GM20431 (cell line): ENCODE measurements at regions not wholly inside any gene's neighbourhood (a gene's known extent, or its start where the extent isn't known, plus 50 kb on each side); places are given as distances from the start of the nearest gene placed in this dataset.

Source experiments
- in situ Hi-C: fragments of 300-500 bp; cut with MseI, MboI; formaldehyde crosslinking; loops from one replicate; pipeline ENCODE4 v1.15.0; 2020; ENCODE audit warnings: low sequenced_read_pairs; ENCODE audit not compliant: unreplicated experiment

GRCh38 chr20:41892031-41892430, 273.9 kb upstream of the CHD6 start:
- in situ Hi-C loops = no loop called here

DNA sequence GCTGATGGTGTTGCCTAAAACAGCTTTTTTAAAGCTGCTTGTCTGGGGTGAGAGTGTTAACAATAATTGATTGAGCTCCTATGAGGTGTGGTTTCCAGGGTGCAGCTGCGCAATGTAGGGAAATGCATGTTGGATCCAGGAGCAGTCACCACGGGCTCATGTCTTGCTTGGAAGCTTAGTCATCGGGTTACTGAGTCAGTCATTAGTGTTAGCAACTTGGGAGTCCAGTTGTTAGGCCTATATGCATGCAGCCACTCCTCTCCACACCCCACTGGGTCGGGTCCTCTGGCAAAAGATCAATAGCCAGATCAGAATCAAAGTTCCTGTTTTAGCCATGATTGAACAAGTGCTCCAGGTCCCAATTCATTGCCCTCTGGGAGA, 271.7 kb upstream of the CHD6 start:
- in situ Hi-C loops = no loop called here

DNA sequence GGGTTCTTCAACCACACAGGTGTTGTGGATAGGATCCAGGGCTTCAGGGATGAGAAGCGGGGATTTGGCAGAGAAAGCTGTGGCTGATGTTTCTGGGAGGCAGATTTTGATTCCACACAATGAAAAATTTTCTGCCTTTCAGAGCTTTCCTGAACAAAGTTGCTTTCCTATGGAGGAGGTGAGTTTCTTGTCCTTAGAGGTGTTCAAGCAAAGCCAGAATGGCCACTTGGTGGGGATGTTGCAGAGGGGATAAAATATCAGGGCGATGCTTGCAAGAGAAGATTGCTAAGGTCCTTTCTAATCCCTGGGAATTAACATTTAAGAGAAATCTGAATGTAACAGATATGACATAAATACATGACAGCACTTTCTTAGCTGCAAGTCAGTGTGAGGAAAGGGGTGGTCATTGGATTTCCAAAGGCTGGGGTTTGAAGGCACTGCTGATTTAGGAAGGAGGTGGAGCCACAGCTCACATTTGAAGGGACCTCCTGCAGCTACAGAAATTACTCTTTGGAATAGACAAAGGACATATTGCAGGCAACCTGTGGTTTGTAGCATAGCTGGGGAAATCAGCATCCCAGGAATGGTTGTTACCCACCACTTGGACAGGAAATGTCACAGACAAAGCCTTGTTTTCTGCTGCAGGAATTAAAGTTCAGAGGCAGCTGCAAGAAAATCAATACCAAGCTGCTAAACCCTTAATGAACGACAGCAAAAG, 271.1 kb upstream of the CHD6 start:
- in situ Hi-C loops = no loop called here

DNA sequence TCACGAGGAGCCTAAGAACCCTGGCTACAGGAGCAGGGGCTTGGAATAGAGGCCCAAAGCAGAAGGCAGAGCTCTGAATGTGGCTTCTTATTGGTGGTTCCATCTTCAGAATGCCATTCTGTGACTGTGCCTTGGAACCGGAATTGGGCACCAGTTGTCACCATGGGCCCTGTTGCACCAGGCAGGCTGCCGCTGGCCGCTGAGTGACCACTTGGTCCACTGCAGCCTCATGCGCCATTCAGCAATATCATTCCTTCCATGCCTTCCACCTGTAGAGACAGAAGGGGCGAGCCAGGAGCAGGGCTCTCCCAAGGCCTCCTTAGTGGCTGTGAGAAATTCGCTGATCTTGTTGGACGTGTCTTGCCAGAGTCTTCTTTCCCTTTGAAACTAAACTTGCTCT, 270.3 kb upstream of the CHD6 start:
- in situ Hi-C loops = no loop called here

- in situ Hi-C loops = no loop called here
Observed at GRCh38 chr20:41887500-41887899, 269.3 kb upstream of the CHD6 start.

DNA sequence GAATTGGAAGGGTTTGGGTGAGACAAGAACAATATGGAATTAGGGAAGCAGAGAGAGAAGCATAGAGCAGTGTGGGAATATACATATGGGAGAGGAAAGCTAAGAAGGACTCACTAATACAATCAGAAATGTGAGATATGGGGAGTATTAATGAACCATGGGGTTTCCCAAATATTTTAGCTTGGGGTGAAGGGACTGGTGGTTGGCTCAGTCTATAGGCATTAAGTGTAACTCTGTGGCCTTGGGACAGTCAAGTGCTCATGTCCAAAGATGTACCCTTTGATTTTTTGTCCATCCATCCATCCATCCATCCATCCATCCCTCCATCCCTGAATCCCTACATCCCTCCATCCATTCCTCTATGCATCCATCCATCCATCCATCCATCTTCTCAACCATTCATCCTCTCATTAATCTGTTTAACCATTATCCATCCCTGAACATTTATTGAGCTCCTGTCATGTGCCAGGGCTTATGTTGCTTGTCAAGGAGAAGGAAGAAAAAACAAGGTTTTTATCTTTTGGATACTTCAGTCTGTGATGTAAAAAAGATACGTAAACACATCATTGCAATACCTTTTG, 263.4 kb upstream of the CHD6 start:
- in situ Hi-C loops = no loop called here

GRCh38 chr20:41879123-41879522, 260.9 kb upstream of the CHD6 start:
- in situ Hi-C loops = no loop called here

DNA sequence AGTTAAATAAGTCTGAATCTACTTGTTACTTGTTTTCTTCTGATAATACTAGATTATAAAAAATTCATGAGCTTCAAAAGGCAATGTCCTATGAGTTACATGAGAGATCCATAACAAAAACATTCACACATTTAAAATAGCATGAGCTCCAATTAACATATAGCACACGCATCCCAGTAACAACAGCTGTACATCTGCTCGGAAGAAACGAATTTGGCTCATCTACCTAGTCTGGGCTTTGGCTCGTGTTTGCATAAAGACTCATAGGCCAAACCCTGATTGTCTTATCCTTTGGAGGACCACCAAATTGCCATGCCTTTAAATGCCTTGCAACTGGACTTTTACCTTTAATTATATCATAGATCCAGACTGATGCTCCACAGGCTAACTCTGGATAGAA, 259.7 kb upstream of the CHD6 start:
- in situ Hi-C loops = no loop called here

- in situ Hi-C loops = no loop called here
Observed at GRCh38 chr20:41874658-41875057, 256.5 kb upstream of the CHD6 start.

- in situ Hi-C loops = no loop called here
Observed at GRCh38 chr20:41872930-41873329, 254.8 kb upstream of the CHD6 start.

DNA sequence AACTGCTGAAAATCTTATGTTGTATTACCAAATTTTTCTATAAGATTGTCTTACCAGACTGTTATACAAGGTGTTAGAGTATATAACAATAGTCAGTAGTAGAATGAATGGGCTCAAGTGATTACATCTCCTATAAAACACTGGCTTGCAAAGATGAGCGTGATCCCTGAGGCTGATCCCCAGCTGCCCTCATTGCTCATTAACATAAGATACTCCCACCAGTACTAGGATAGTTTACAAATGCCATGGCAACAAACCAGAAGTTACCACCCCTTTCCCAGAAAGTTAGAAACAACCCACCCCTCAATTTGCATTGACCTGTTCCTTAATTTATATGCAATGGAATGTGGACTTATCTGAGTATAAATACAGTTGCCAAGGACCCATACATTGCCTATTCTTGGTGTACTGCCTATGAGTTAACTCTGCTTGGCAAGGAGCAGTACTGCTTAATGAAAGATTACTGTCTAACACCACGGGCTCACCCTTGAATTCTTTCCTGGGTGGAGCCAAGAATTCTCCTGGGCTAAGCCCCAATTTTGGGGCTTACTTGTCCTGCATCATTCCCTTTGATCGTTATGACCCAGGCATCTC, 252.8 kb upstream of the CHD6 start:
- in situ Hi-C loops = no loop called here

- in situ Hi-C loops = no loop called here
Observed at GRCh38 chr20:41869261-41869660, 251.1 kb upstream of the CHD6 start.

DNA sequence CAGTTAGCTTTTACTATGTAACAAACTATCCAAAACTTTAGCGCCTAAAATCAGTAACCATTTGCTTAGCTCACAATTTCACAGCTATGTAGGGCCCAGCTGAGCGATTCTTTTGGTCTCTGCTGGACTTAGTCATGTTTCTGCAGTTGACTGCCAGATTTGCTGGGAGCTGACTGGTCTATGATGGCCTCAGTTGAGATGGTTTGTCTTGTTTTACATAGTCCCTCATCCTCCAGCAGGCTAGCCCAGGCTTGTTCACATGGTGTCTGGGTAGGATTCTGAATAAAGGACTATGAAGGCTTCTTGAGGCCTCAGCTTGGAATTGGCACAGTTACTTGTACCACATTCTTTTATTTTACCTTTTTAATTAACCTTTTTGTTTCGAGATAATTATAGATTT, 247.8 kb upstream of the CHD6 start:
- in situ Hi-C loops = no loop called here

GRCh38 chr20:41862476-41862875, 244.3 kb upstream of the CHD6 start:
- in situ Hi-C loops = no loop called here

- in situ Hi-C loops = no loop called here
Observed at GRCh38 chr20:41861772-41862422, 243.7 kb upstream of the CHD6 start.

DNA sequence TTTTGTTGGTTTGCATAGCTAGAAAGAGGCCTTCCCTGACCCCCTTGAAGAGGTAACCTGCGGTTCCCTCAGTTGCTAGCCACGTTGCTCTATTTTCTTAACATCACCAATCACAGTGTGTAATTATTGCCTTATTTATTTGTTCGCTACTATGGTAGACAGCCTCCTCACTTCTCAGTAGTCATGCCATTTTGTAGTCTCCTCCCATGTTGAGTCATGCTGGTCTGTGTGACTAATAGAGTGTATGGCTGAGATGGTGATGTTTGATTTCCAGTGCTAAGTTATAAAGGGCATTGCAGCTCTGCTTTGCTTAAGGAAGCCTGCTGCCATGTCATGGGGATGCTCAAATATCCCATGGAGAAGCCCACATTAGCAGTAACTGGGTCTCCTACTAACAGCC, 236.6 kb upstream of the CHD6 start:
- in situ Hi-C loops = no loop called here

GRCh38 chr20:41853806-41854205, 235.6 kb upstream of the CHD6 start:
- in situ Hi-C loops = no loop called here

- in situ Hi-C loops = no loop called here
Observed at GRCh38 chr20:41848180-41848579, 230.0 kb upstream of the CHD6 start.

DNA sequence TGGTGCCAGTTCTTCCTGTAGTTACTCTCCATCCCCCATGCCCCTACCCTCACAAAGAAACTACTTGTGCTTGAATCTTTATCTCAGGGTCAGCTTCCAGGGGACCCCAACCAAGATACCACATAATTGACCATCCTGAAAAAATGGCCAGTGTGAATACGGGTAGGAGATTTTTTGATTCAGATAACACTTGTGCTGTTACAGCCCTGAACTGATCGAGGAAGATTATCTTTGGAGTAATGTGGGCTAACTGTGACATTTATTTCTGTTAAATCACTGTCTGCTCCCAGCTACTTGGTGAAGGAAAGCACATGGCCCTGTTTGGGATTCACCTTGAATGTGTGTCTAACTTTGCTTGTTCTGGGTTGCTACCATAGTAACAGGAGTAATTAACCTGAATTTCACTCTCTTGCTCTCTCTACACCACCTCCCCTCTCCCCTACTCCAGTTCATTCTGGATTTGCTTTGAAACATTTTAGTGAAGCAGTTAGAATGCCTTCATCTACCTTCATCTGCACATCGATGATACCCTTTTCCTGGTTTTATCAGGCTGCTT, 219.6 kb upstream of the CHD6 start:
- in situ Hi-C loops = no loop called here

- in situ Hi-C loops = no loop called here
Observed at GRCh38 chr20:41833739-41834138, 215.6 kb upstream of the CHD6 start.

GRCh38 chr20:41830702-41831101, 212.5 kb upstream of the CHD6 start:
- in situ Hi-C loops = no loop called here
